Body of pancreas (tissue), 4 donors: ENCODE measurements at regions not wholly inside any gene's neighbourhood (a gene's known extent, or its start where the extent isn't known, plus 50 kb on each side); places are given as distances from the start of the nearest gene placed in this dataset.

Source experiments
- POLR2A ChIP-seq, 3 donors: fragments of 450-650 bp; IDR thresholded peaks; one replicate each; pipeline ENCODE4 v1.6.1; 2016; ENCODE audit warnings: antibody characterized with exemption in 3 of 3, mild to moderate bottlenecking in 2 of 3
- TF ChIP-seq, protein P1 (sequence below), 7 experiments: fragments of 450-650 bp in 4 of 7; fragments of 200-600 bp in 3 of 7; sonication (generic) in 3 of 7; IDR thresholded peaks; one replicate each; pipeline ENCODE4 v1.5.1; 2016 to 2019; ENCODE audit warnings: antibody characterized with exemption in 7 of 7

DNA sequence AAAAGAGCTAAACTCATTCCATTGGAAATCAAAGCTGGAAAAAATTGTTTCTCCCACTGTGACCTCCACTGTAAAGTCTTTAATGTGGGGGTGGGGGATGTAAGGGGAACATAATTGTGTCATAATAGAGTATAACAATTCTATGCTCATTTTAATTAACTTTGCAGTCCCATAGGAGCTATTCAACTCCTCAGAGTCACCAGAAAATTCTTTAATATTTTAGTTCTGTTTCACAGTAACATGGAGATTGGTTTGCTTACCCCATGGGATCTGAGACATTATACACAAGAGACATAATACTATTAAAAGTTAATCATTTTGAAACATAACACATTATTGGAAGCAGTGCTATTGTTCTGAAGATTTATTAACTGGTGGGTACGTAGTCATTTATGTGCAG, 765.9 kb upstream of the GRM7 start:
- TF ChIP-seq, protein P1, sequence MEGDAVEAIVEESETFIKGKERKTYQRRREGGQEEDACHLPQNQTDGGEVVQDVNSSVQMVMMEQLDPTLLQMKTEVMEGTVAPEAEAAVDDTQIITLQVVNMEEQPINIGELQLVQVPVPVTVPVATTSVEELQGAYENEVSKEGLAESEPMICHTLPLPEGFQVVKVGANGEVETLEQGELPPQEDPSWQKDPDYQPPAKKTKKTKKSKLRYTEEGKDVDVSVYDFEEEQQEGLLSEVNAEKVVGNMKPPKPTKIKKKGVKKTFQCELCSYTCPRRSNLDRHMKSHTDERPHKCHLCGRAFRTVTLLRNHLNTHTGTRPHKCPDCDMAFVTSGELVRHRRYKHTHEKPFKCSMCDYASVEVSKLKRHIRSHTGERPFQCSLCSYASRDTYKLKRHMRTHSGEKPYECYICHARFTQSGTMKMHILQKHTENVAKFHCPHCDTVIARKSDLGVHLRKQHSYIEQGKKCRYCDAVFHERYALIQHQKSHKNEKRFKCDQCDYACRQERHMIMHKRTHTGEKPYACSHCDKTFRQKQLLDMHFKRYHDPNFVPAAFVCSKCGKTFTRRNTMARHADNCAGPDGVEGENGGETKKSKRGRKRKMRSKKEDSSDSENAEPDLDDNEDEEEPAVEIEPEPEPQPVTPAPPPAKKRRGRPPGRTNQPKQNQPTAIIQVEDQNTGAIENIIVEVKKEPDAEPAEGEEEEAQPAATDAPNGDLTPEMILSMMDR (IDR thresholded peaks at IDR 0.05) = no peak
- TF ChIP-seq POLR2A (IDR thresholded peaks at IDR 0.05) = no peak
